ENCODE measurements at regions not wholly inside any gene's neighbourhood (a gene's known extent, or its start where the extent isn't known, plus 50 kb on each side); places are given as distances from the start of the nearest gene placed in this dataset.

- TF ChIP-seq CTCF (IDR thresholded peaks at IDR 0.05; ENCODE audit: low read length) (no peak), EZH2 (IDR thresholded peaks at IDR 0.05; ENCODE audit: borderline replicate concordance, low read length) (no peak)
- Histone ChIP-seq H3K9me2 (ENCODE audit: low read depth, low read length) (no peaks in the 10 kb centered on the region), H3K9me3 (ENCODE audit: low read length) (no peaks in the 10 kb centered on the region), H3K27ac (ENCODE audit: low read depth, low read length, poor library complexity, severe bottlenecking) (no peak overlapping the region), H3K36me3 (ENCODE audit: insufficient read depth, low read length) (no peaks in the 10 kb centered on the region), H3K27me3 (ENCODE audit: insufficient read depth, low read length) (no peaks in the 10 kb centered on the region), H4K20me1 (ENCODE audit: insufficient read depth, low read length) (no peaks in the 10 kb centered on the region), H2AFZ (ENCODE audit: low read length) (no peak overlapping the region), H3K9ac (ENCODE audit: low read length) (no peak overlapping the region), H3F3A (ENCODE audit: insufficient read depth, low read length) (no peaks in the 10 kb centered on the region), H3K4me3 (ENCODE audit: low read depth, low read length, poor library complexity, severe bottlenecking) (no peak overlapping the region), H3K79me2 (ENCODE audit: insufficient read depth, low read length) (no peaks in the 10 kb centered on the region), H3K4me2 (ENCODE audit: low read length) (no peak overlapping the region), H3K4me1 (ENCODE audit: insufficient read depth, low read length, severe bottlenecking) (peaks cover 5% of the 10 kb centered on the region)
Observed at GRCh38 chr11:25990406-25990805, 341.5 kb upstream of the ANO3 start.

GRCh38 chr11:25991476-25991875 is 340.5 kb upstream of the ANO3 start:
- Histone ChIP-seq H3F3A (ENCODE audit: insufficient read depth, low read length) (no peaks in the 10 kb centered on the region), H3K9me2 (ENCODE audit: low read depth, low read length) (no peaks in the 10 kb centered on the region), H3K79me2 (ENCODE audit: insufficient read depth, low read length) (no peaks in the 10 kb centered on the region), H4K20me1 (ENCODE audit: insufficient read depth, low read length) (no peaks in the 10 kb centered on the region), H3K27me3 (ENCODE audit: insufficient read depth, low read length) (no peaks in the 10 kb centered on the region), H3K4me2 (ENCODE audit: low read length) (no peak overlapping the region), H3K9me3 (ENCODE audit: low read length) (no peaks in the 10 kb centered on the region), H3K4me1 (ENCODE audit: insufficient read depth, low read length, severe bottlenecking) (no peaks in the 10 kb centered on the region), H3K36me3 (ENCODE audit: insufficient read depth, low read length) (no peaks in the 10 kb centered on the region), H2AFZ (ENCODE audit: low read length) (no peak overlapping the region; the same call in 1 of the 2 replicates), H3K9ac (ENCODE audit: low read length) (no peak overlapping the region), H3K27ac (ENCODE audit: low read depth, low read length, poor library complexity, severe bottlenecking) (no peak overlapping the region), H3K4me3 (ENCODE audit: low read depth, low read length, poor library complexity, severe bottlenecking) (no peak overlapping the region)
- TF ChIP-seq EZH2 (IDR thresholded peaks at IDR 0.05; ENCODE audit: borderline replicate concordance, low read length): no peak

- no peak overlapping the region for H2AFZ ChIP-seq (ENCODE audit: low read length)
- H3K4me3 ChIP-seq (ENCODE audit: low read depth, low read length, poor library complexity, severe bottlenecking): no peak overlapping the region
- H3K27me3 ChIP-seq (ENCODE audit: insufficient read depth, low read length): no peaks in the 10 kb centered on the region
- no peaks in the 10 kb centered on the region for H3K9me3 ChIP-seq (ENCODE audit: low read length)
- H3K9ac ChIP-seq (ENCODE audit: low read length): no peak overlapping the region
- no peaks in the 10 kb centered on the region for H3K79me2 ChIP-seq (ENCODE audit: insufficient read depth, low read length)
- H3K4me2 ChIP-seq (ENCODE audit: low read length): no peak overlapping the region
- no peaks in the 10 kb centered on the region for H3K4me1 ChIP-seq (ENCODE audit: insufficient read depth, low read length, severe bottlenecking)
- H3K27ac ChIP-seq (ENCODE audit: low read depth, low read length, poor library complexity, severe bottlenecking): no peak overlapping the region
- H4K20me1 ChIP-seq (ENCODE audit: insufficient read depth, low read length): no peaks in the 10 kb centered on the region
- H3F3A ChIP-seq (ENCODE audit: insufficient read depth, low read length): no peaks in the 10 kb centered on the region
- no peak for TF ChIP-seq CTCF (IDR thresholded peaks at IDR 0.05; ENCODE audit: low read length)
- no peaks in the 10 kb centered on the region for H3K9me2 ChIP-seq (ENCODE audit: low read depth, low read length)
- H3K36me3 ChIP-seq (ENCODE audit: insufficient read depth, low read length): no peaks in the 10 kb centered on the region
Observed at GRCh38 chr11:25992294-25992693, 339.6 kb upstream of the ANO3 start.

- Histone ChIP-seq H3K36me3 (ENCODE audit: insufficient read depth, low read length) (no peaks in the 10 kb centered on the region), H4K20me1 (ENCODE audit: insufficient read depth, low read length) (no peaks in the 10 kb centered on the region), H3K4me3 (ENCODE audit: low read depth, low read length, poor library complexity, severe bottlenecking) (no peak overlapping the region), H3K79me2 (ENCODE audit: insufficient read depth, low read length) (no peaks in the 10 kb centered on the region), H3K4me1 (ENCODE audit: insufficient read depth, low read length, severe bottlenecking) (no peaks in the 10 kb centered on the region), H2AFZ (ENCODE audit: low read length) (no peak overlapping the region), H3K4me2 (ENCODE audit: low read length) (no peak overlapping the region), H3K9ac (ENCODE audit: low read length) (no peak overlapping the region), H3K27ac (ENCODE audit: low read depth, low read length, poor library complexity, severe bottlenecking) (no peak overlapping the region), H3K9me3 (ENCODE audit: low read length) (no peaks in the 10 kb centered on the region), H3K9me2 (ENCODE audit: low read depth, low read length) (no peaks in the 10 kb centered on the region), H3F3A (ENCODE audit: insufficient read depth, low read length) (no peaks in the 10 kb centered on the region), H3K27me3 (ENCODE audit: insufficient read depth, low read length) (no peaks in the 10 kb centered on the region)
- TF ChIP-seq EZH2 (IDR thresholded peaks at IDR 0.05; ENCODE audit: borderline replicate concordance, low read length) (no peak), CTCF (IDR thresholded peaks at IDR 0.05; ENCODE audit: low read length) (no peak)
Observed at GRCh38 chr11:25993016-25993415, 338.9 kb upstream of the ANO3 start.
